A549 (cell line): ENCODE measurements at regions not wholly inside any gene's neighbourhood (a gene's known extent, or its start where the extent isn't known, plus 50 kb on each side); places are given as distances from the start of the nearest gene placed in this dataset.

Experiments used
- ATAC-seq, 2 experiments: fragments of 200-7000 bp in 1 of 2; fragments of >200 bp in 1 of 2; cut with Nextera tagmentation in 1 of 2; cut with Tn5 transposase in 1 of 2; 3 replicates each; pipeline versions ENCODE4 v1.8.0 to v1.9.1; 2018 to 2020; ENCODE audit warnings: mild to moderate bottlenecking in 1 of 2, moderate library complexity in 1 of 2
- CTCF ChIA-PET: fragments of 300-600 bp; sonication (Branson Sonifier 250); formaldehyde crosslinking; extraction: SDS; loops from one replicate; lab custom pipeline; 2021; ENCODE audit warnings: antibody characterized with exemption, inconsistent platforms; lab: Yijun Ruan, JAX
- POLR2A ChIA-PET: fragments of 350-600 bp; formaldehyde crosslinking; extraction: SDS; loops from one replicate; lab custom pipeline; 2021; ENCODE audit warnings: antibody characterized with exemption, inconsistent platforms; lab: Yijun Ruan, JAX
- DNase-seq, 2 experiments: peaks; one replicate each; pipeline versions ENCODE4 v3.0.0 to v3.0.0-alpha.2; 2011 to 2016; ENCODE audit warnings: low read depth in 1 of 2, low spot score in 1 of 2
- FAIRE-seq: peaks from 2 replicates; lab custom pipeline; 2011; peaks lifted over from hg19 to GRCh38; lab: Jason Lieb, UNC
- H3K27ac ChIP-seq, 2 experiments: fragments of >200 bp; sonication (Bioruptor Twin); formaldehyde crosslinking; 3 replicates each; pipeline ENCODE4 v1.5.1; 2016 to 2017
- H3K4me1 ChIP-seq: fragments of >200 bp; sonication (Bioruptor Twin); formaldehyde crosslinking; 3 replicates; pipeline ENCODE4 v1.6.1; 2016
- H3K4me2 ChIP-seq: fragments of >200 bp; sonication (Bioruptor Twin); formaldehyde crosslinking; 3 replicates; pipeline ENCODE4 v1.6.1; 2016
- H3K4me3 ChIP-seq: fragments of >200 bp; sonication (Bioruptor Twin); formaldehyde crosslinking; 3 replicates; pipeline ENCODE4 v1.5.1; 2016
- H3K9me3 ChIP-seq: fragments of >200 bp; sonication (Bioruptor Twin); formaldehyde crosslinking; 3 replicates; pipeline ENCODE4 v1.6.1; 2016
- BHLHE40 ChIP-seq: IDR thresholded peaks from 2 replicates; pipeline ENCODE4 v1.6.1; 2012; ENCODE audit warnings: low read depth, low read length, inconsistent platforms
- CBX2 ChIP-seq: fragments of 200-600 bp; sonication (generic); IDR thresholded peaks from 2 replicates; pipeline ENCODE4 v1.6.1; 2016; ENCODE audit warnings: low read depth, mild to moderate bottlenecking, borderline replicate concordance
- CEBPB ChIP-seq, 2 experiments: fragments of >200 bp in 1 of 2; sonication (Bioruptor Twin) in 1 of 2; formaldehyde crosslinking in 1 of 2; IDR thresholded peaks; 2 replicates each; pipeline ENCODE4 v1.6.1; 2012 to 2016
- CHD4 ChIP-seq: fragments of 200-600 bp; sonication (generic); IDR thresholded peaks from 2 replicates; pipeline ENCODE4 v1.6.1; 2016; ENCODE audit warnings: antibody characterized with exemption, mild to moderate bottlenecking, borderline replicate concordance
- EHF ChIP-seq: fragments of 250-450 bp; sonication (Bioruptor Pico); IDR thresholded peaks from 2 replicates; pipeline ENCODE4 v1.5.0; 2020; ENCODE audit warnings: mild to moderate bottlenecking
- EP300 ChIP-seq, 2 experiments: fragments of >200 bp; sonication (Bioruptor Twin); formaldehyde crosslinking; IDR thresholded peaks; 2 replicates in 1 of 2; 3 replicates in 1 of 2; pipeline ENCODE4 v1.6.1; 2016 to 2017
- ESRRA ChIP-seq: fragments of 150-350 bp; IDR thresholded peaks from 2 replicates; pipeline ENCODE4 v1.6.1; 2014; ENCODE audit warnings: mild to moderate bottlenecking, low read length, borderline replicate concordance
- FOSL2 ChIP-seq, 2 experiments: fragments of 450-650 bp in 1 of 2; fragments of >200 bp in 1 of 2; sonication (Bioruptor Twin) in 1 of 2; formaldehyde crosslinking; IDR thresholded peaks; 2 replicates each; pipeline versions ENCODE4 v1.5.0 to v1.6.1; 2016 to 2020; ENCODE audit warnings: mild to moderate bottlenecking in 1 of 2, moderate library complexity in 1 of 2
- HES2 ChIP-seq: fragments of >200 bp; sonication (Bioruptor Twin); formaldehyde crosslinking; IDR thresholded peaks from 2 replicates; pipeline ENCODE4 v1.6.1; 2016
- HEYL ChIP-seq: fragments of 250-450 bp; sonication (Bioruptor Pico); IDR thresholded peaks from 2 replicates; pipeline ENCODE4 v1.8.0; 2021; ENCODE audit warnings: mild to moderate bottlenecking, moderate library complexity
- HMGXB4 ChIP-seq: fragments of 250-450 bp; sonication (Bioruptor Pico); IDR thresholded peaks from 2 replicates; pipeline ENCODE4 v1.5.0; 2021; ENCODE audit warnings: mild to moderate bottlenecking, moderate library complexity, borderline replicate concordance
- HOXA7 ChIP-seq: fragments of 250-450 bp; sonication (Bioruptor Pico); IDR thresholded peaks from 2 replicates; pipeline ENCODE4 v1.5.0; 2020; ENCODE audit warnings: mild to moderate bottlenecking, moderate library complexity
- HOXB13 ChIP-seq: fragments of 250-450 bp; sonication (Bioruptor Pico); IDR thresholded peaks from 2 replicates; pipeline ENCODE4 v1.5.0; 2020; ENCODE audit warnings: low read depth, mild to moderate bottlenecking, moderate library complexity
- JUN ChIP-seq, 2 experiments: fragments of >200 bp; sonication (Bioruptor Twin); formaldehyde crosslinking; IDR thresholded peaks; 2 replicates in 1 of 2; 3 replicates in 1 of 2; pipeline ENCODE4 v1.6.1; 2016 to 2017
- KDM1A ChIP-seq: fragments of 200-600 bp; sonication (generic); IDR thresholded peaks from 2 replicates; pipeline ENCODE4 v1.6.1; 2016; ENCODE audit warnings: low read depth, mild to moderate bottlenecking
- MAX ChIP-seq: IDR thresholded peaks from 2 replicates; pipeline ENCODE4 v1.6.1; 2012
- MAZ ChIP-seq: fragments of 150-350 bp; IDR thresholded peaks from 2 replicates; pipeline ENCODE4 v1.6.1; 2014; ENCODE audit warnings: antibody characterized with exemption, low read depth, low read length, borderline replicate concordance
- NFE2L2 ChIP-seq: fragments of 150-350 bp; conservative IDR thresholded peaks from 2 replicates; pipeline ENCODE4 v1.6.1; 2014; ENCODE audit warnings: low read length
- NPAS2 ChIP-seq: fragments of 250-450 bp; sonication (Bioruptor Pico); IDR thresholded peaks from 2 replicates; pipeline ENCODE4 v1.8.0; 2022; ENCODE audit warnings: mild to moderate bottlenecking, moderate library complexity, borderline replicate concordance
- NR3C1 ChIP-seq: fragments of >200 bp; sonication (Bioruptor Twin); formaldehyde crosslinking; IDR thresholded peaks from 3 replicates; pipeline ENCODE4 v1.6.1; 2017
- RARB ChIP-seq: fragments of 250-450 bp; sonication (Bioruptor Pico); IDR thresholded peaks from 2 replicates; pipeline ENCODE4 v1.8.0; 2021; ENCODE audit warnings: mild to moderate bottlenecking, moderate library complexity
- REST ChIP-seq: fragments of 200-600 bp; sonication (generic); IDR thresholded peaks from 2 replicates; pipeline ENCODE4 v1.6.1; 2016; ENCODE audit warnings: antibody characterized with exemption, mild to moderate bottlenecking, moderate library complexity
- RFX5 ChIP-seq: fragments of 450-650 bp; IDR thresholded peaks from 2 replicates; pipeline ENCODE4 v1.7.1; 2014; ENCODE audit warnings: antibody characterized with exemption, mild to moderate bottlenecking, moderate library complexity
- RNF2 ChIP-seq: fragments of 200-600 bp; sonication (generic); IDR thresholded peaks from 2 replicates; pipeline ENCODE4 v1.6.1; 2016; ENCODE audit warnings: low read depth, mild to moderate bottlenecking, antibody characterized with exemption, moderate library complexity, borderline replicate concordance
- SREBF2 ChIP-seq: fragments of 450-650 bp; IDR thresholded peaks from 2 replicates; pipeline ENCODE4 v1.6.1; 2014; ENCODE audit warnings: mild to moderate bottlenecking, moderate library complexity
- TFCP2L1 ChIP-seq: fragments of 250-450 bp; sonication (Bioruptor Pico); IDR thresholded peaks from 2 replicates; pipeline ENCODE4 v1.5.0; 2021; ENCODE audit warnings: mild to moderate bottlenecking
- ZC3H11A ChIP-seq: fragments of 450-650 bp; IDR thresholded peaks from 2 replicates; pipeline ENCODE4 v1.6.1; 2014; ENCODE audit warnings: antibody characterized with exemption, mild to moderate bottlenecking
- WGBS: methylation state at CpG from one replicate; pipeline ENCODE4 v1.1.6; 2017; ENCODE audit errors: missing lambda C conversion rate; 5-methylcytosine and 5-hydroxymethylcytosine counted together

GRCh38 chr7:155360495-155361345 is 63.0 kb downstream of the INSIG1 start:
- H3K27ac ChIP-seq = no peak overlapping the region
- ATAC-seq (no peak), DNase-seq (no peak), FAIRE-seq (no peak)
- H3K4me2 ChIP-seq = no peak overlapping the region
- 47% methylated on average over 20 of the region's 20 CpGs for WGBS
- CTCF ChIA-PET = interaction anchor here (2.1 to 4.8 kb wide), 4 partner anchors 12 to 433 kb away, joined by 11 to 27 read pairs (median 18); no protein-coding TSS in a partner anchor
- no peaks in the 10 kb centered on the region for H3K9me3 ChIP-seq
- POLR2A ChIA-PET = no interaction called here
- TF ChIP-seq JUN (IDR thresholded peaks at IDR 0.05) (no peak), BHLHE40 (no peak), KDM1A (no peak), ESRRA (no peak), HOXB13 (CRISPR knock-in tag) (no peak), REST (no peak), RARB (CRISPR knock-in tag) (no peak), NPAS2 (CRISPR knock-in tag) (no peak), RNF2 (no peak), MAZ (no peak), CEBPB (IDR thresholded peaks at IDR 0.05) (no peak), EHF (CRISPR knock-in tag) (no peak), SREBF2 (no peak), NR3C1 (no peak), HES2 (no peak)
- no peak overlapping the region for H3K4me3 ChIP-seq
- no peaks in the 10 kb centered on the region for H3K4me1 ChIP-seq

GRCh38 chr7:155361346-155361680 is 63.6 kb downstream of the INSIG1 start:
- CTCF ChIA-PET = interaction anchor here (1.3 to 3.8 kb wide), 3 partner anchors 12 to 434 kb away, joined by 7 to 23 read pairs (median 12); no protein-coding TSS in a partner anchor
- FAIRE-seq (no peak), ATAC-seq (no peak), DNase-seq (no peak)
- Histone ChIP-seq H3K27ac (no peak overlapping the region), H3K4me3 (no peak overlapping the region), H3K9me3 (no peaks in the 10 kb centered on the region), H3K4me1 (no peaks in the 10 kb centered on the region), H3K4me2 (no peak overlapping the region)
- TF ChIP-seq MAX (no peak), HOXA7 (CRISPR knock-in tag) (no peak), TFCP2L1 (CRISPR knock-in tag) (no peak), HOXB13 (CRISPR knock-in tag) (no peak), EP300 (IDR thresholded peaks at IDR 0.05) (no peak), RFX5 (no peak)
- WGBS = 64% methylated on average over 6 of the region's 12 CpGs
- POLR2A ChIA-PET = no interaction called here

GRCh38 chr7:155361947-155362346 is 64.3 kb downstream of the INSIG1 start:
- Histone ChIP-seq H3K4me3 (no peak overlapping the region), H3K4me1 (no peaks in the 10 kb centered on the region), H3K9me3 (no peaks in the 10 kb centered on the region), H3K27ac (no peak overlapping the region), H3K4me2 (no peak overlapping the region)
- CTCF ChIA-PET = interaction anchor here (0.9 to 3.8 kb wide), 4 partner anchors 11 to 448 kb away, joined by 3 to 23 read pairs (median 10); no protein-coding TSS in a partner anchor
- FAIRE-seq (no peak), DNase-seq (no peak), ATAC-seq (no peak)
- 60% methylated on average over 7 of the region's 7 CpGs for WGBS
- POLR2A ChIA-PET = no interaction called here
- TF ChIP-seq HES2 (no peak), NPAS2 (CRISPR knock-in tag) (no peak), SREBF2 (no peak), HEYL (CRISPR knock-in tag) (no peak), CHD4 (no peak), ESRRA (no peak), ZC3H11A (no peak), NFE2L2 (no peak), FOSL2 (IDR thresholded peaks at IDR 0.05) (no peak), FOSL2 (CRISPR knock-in tag; IDR thresholded peaks at IDR 0.05) (no peak), HMGXB4 (no peak), CBX2 (no peak), RNF2 (no peak)
